Left ventricle myocardium inferior (tissue), 1 donor: ENCODE measurements at regions not wholly inside any gene's neighbourhood (a gene's known extent, or its start where the extent isn't known, plus 50 kb on each side); places are given as distances from the start of the nearest gene placed in this dataset.

Source experiments
- DNase-seq: peaks from one replicate; pipeline ENCODE4 v3.0.0-alpha.2; 2020
- H3K27ac ChIP-seq: fragments of 200-600 bp; replicated peaks from 2 replicates; pipeline ENCODE4 v1.8.0; 2021
- H3K27me3 ChIP-seq: fragments of 200-600 bp; 2 replicates; pipeline ENCODE4 v1.8.0; 2021; ENCODE audit warnings: low read depth
- H3K36me3 ChIP-seq: fragments of 200-600 bp; 2 replicates; pipeline ENCODE4 v1.8.0; 2021
- H3K4me1 ChIP-seq: fragments of 200-600 bp; 2 replicates; pipeline ENCODE4 v1.8.0; 2021
- H3K4me3 ChIP-seq: fragments of 200-600 bp; 2 replicates; pipeline ENCODE4 v1.8.0; 2021; ENCODE audit warnings: mild to moderate bottlenecking, moderate library complexity
- H3K9me3 ChIP-seq: fragments of 200-600 bp; replicated peaks from 2 replicates; pipeline ENCODE4 v1.8.0; 2021
- intact Hi-C: fragments of 100-400 bp; cut with micrococcal nuclease; formaldehyde crosslinking; loops from one replicate; pipeline ENCODE4 v1.11.0; 2022
- TF ChIP-seq, protein P1 (sequence below): fragments of 200-600 bp; IDR thresholded peaks from 2 replicates; pipeline ENCODE4 v1.8.0; 2021; ENCODE audit warnings: antibody characterized with exemption, mild to moderate bottlenecking, borderline replicate concordance
- donor health status: DM: no; HTN: yes; CAD: no; lungs with severe emphysema.

DNA sequence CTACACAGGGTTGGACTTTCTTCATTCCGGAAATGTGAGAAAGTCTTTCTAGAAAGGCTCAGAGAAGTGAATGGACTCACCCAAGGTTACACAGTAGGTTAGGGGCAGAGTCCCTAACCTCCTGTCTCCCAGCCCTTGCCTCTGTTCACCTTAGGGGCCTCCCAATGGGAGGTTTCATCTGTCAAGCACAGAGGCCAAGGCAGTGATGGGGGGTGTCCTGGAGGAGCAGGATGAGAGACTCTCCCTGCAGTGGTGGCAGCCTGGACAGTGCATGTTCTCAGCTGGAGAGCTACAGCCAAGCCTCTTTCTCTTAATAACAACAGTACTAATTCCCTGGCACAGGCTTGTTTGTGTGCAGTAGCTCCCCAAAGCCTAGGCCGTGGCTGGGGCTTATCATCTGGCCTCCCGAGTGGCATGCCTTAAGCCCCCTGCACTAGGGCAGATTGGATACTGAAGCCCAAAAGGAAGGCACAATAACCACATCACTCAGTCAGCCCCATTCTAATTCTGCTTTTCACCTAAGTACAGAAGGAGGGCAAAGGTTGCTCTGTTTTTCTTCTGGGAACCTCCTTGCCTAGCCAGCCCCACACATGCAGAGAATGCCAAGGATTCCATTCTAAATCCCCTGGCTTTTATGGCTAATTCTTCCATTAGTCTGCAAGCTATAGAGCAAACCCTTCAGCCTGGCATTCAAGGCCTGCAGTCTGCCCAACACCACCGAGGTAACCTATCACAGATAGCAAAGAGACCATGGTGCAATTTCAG, 50.2 kb upstream of the XPA start:
- peaks cover 25% of the 10 kb centered on the region for H3K27me3 ChIP-seq
- no peak overlapping the region for H3K27ac ChIP-seq
- H3K9me3 ChIP-seq: peaks cover 16% of the 10 kb centered on the region
- DNase-seq: no peak
- H3K4me3 ChIP-seq: no peak overlapping the region
- H3K4me1 ChIP-seq: no peaks in the 10 kb centered on the region
- intact Hi-C loops: no loop called here
- TF ChIP-seq, protein P1, sequence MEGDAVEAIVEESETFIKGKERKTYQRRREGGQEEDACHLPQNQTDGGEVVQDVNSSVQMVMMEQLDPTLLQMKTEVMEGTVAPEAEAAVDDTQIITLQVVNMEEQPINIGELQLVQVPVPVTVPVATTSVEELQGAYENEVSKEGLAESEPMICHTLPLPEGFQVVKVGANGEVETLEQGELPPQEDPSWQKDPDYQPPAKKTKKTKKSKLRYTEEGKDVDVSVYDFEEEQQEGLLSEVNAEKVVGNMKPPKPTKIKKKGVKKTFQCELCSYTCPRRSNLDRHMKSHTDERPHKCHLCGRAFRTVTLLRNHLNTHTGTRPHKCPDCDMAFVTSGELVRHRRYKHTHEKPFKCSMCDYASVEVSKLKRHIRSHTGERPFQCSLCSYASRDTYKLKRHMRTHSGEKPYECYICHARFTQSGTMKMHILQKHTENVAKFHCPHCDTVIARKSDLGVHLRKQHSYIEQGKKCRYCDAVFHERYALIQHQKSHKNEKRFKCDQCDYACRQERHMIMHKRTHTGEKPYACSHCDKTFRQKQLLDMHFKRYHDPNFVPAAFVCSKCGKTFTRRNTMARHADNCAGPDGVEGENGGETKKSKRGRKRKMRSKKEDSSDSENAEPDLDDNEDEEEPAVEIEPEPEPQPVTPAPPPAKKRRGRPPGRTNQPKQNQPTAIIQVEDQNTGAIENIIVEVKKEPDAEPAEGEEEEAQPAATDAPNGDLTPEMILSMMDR: no peak
- H3K36me3 ChIP-seq: no peaks in the 10 kb centered on the region

DNA sequence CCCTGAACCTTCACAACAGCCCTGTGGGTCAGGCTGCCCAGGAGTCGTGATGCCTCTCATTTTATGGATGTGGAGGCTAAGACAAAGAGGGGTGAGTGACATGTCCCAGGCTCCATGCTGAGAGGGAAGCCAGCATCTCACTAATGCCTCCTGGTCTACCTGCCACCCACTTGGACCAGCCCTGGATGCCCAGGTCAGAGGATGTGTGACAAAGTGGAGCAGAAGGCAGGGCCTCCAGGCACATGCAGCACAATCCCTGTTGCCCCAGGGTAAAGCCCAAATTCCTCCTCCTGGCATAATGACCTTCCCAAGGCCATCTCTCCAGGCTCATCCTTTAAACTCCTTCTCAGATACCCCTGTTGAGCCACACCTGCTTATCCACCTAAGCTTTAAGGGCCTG, 51.4 kb upstream of the XPA start:
- intact Hi-C loops: no loop called here
- Histone ChIP-seq H3K4me1 (no peaks in the 10 kb centered on the region), H3K4me3 (no peak overlapping the region)

DNA sequence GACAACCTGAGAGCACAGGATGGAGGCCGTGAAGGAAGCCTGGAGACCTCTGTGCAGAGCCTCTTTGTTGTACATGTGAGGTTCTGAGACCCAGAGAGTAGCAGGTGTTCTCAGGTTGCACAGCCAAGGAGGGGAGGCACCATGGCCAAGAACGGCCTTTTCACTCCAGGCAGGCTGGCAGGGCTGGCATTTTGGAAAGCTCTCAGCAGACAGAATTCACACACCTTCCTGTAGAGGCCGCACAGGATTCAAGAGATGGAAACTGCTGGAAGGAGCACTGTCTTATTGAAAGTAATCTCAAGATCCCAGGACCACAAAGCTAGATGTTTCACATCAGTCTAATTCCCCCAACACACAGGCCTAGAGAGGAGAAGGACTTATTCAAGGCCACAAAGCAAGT, 52.8 kb upstream of the XPA start:
- Histone ChIP-seq H3K9me3 (peaks cover 6% of the 10 kb centered on the region), H3K27ac (no peak overlapping the region), H3K4me3 (no peak overlapping the region), H3K36me3 (no peaks in the 10 kb centered on the region), H3K27me3 (peaks cover 25% of the 10 kb centered on the region), H3K4me1 (no peaks in the 10 kb centered on the region)
- intact Hi-C loops: no loop called here
- TF ChIP-seq, protein P1: no peak
- DNase-seq: no peak

More for the DNA sequence above, 51.4 kb upstream of the XPA start:
- Histone ChIP-seq H3K9me3 (peaks cover 4% of the 10 kb centered on the region), H3K36me3 (no peaks in the 10 kb centered on the region), H3K27ac (no peak overlapping the region), H3K27me3 (peaks cover 25% of the 10 kb centered on the region)
- TF ChIP-seq, protein P1: no peak
- DNase-seq: no peak

DNA sequence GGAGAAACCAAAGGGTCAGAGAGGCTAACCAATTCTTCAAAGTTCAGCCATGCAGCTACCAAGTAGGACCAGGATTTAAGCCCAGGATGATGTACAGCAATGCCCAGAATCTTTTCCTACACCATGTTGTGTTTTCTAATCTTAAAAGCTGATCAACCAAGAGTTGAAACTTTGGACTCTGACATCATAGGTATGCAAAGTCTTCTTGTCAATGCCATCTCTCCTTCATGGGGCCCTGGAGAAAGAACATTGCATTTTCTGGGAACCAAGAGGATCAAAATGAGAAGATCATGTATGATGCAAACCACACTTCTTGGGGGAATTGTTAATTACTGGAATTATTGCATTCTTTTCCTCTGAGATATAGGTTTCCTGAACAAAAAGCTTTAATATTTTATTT, 54.4 kb upstream of the XPA start:
- TF ChIP-seq, protein P1: no peak
- Histone ChIP-seq H3K36me3 (no peaks in the 10 kb centered on the region), H3K9me3 (peaks cover 10% of the 10 kb centered on the region), H3K4me3 (no peak overlapping the region), H3K27ac (no peak overlapping the region), H3K4me1 (no peaks in the 10 kb centered on the region), H3K27me3 (peaks cover 17% of the 10 kb centered on the region)
- no peak for DNase-seq
- intact Hi-C loops: no loop called here

DNA sequence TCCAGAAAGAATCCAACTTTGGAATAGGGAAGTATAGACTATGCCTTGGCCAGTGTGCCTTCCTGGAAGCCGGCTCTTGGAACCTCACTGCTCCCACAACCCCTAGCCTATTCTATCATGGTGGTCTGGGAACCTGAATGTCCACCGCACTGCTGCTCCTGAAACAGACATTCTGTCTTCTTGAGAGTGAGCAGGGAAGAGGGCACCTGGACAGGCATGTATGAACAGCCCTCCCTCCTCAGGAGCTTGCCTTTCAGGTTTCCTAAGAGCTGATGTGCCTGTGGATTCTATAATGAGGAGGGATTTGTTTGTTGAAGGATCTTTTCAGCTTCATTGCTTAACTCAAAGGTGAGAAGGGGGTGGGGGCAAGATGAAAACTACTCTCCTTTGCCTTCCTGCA, 55.1 kb upstream of the XPA start:
- Histone ChIP-seq H3K27me3 (peaks cover 16% of the 10 kb centered on the region), H3K4me1 (no peaks in the 10 kb centered on the region), H3K36me3 (no peaks in the 10 kb centered on the region), H3K9me3 (peaks cover 10% of the 10 kb centered on the region), H3K4me3 (no peak overlapping the region), H3K27ac (no peak overlapping the region)
- DNase-seq: no peak
- intact Hi-C loops: no loop called here
- TF ChIP-seq, protein P1: no peak
